ENCODE measurements at regions not wholly inside any gene's neighbourhood (a gene's known extent, or its start where the extent isn't known, plus 50 kb on each side); places are given as distances from the start of the nearest gene placed in this dataset.

DNA sequence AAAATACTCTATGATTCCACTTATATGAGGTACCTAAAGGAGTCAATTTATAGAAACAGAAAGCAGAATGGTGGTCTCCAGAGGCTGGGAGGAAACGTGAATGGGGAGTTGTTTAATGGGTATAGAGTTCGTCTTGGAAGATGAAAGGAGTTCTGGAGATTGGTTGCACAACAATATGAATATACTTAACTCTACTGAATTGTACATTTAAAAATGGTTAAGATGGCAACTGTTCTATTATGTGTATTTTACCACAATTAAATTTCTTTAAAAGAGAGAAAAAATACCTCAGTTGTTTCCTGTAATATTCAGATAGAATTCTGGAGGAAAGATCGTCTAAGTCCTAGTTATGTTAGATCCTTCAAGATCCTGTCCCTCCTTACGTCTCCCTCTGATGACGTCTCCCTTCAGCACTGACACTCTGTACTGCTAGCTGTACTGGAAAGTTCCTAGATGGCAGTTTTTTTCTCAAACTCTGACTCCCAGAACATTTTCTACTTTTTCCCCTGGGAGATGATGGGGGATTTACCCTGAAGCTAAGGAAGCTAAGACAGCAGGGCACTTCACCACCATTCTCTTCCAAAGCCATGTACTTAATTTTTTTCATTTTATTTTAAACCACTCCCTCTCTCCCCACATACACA lies 53.2 kb upstream of the CAV2 start (continued):
- TF ChIP-seq FOXK2 (IDR thresholded peaks at IDR 0.05) = no peak
- no peak for TF ChIP-seq IRF3 (IDR thresholded peaks at IDR 0.05)

DNA sequence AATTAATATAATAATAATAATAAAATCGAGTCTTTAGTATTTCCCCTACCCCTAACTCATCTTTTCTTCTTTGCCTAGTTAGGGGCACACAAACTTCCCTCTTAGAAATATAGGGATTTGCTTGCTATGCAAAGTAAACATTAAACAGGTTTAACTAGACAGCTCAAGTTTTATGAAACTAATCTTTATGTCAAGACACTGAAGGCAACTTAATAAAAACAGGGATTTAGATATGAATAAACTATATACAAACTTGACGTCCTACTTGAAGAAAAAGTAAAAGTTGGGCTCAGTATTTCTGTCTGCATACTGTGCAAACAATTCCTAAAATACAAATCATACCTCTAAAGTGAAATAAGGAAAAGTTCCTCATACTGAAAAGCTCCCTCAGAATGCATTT lies 52.1 kb upstream of the CAV2 start:
- Histone ChIP-seq H3K4me1 (ENCODE audit: control insufficient read depth, insufficient read depth, low read length) (no peaks in the 10 kb centered on the region), H4K20me1 (ENCODE audit: control insufficient read depth, insufficient read depth) (no peaks in the 10 kb centered on the region), H3K27me3 (replicated peaks in 1 of 2; ENCODE audit: control insufficient read depth in 2 of 2, insufficient read depth in 2 of 2, low read length in 1 of 2) (no peaks in the 10 kb centered on the region; a peak in 2 of 4 replicates), H3K79me2 (ENCODE audit: control insufficient read depth, insufficient read depth, low read length) (no peaks in the 10 kb centered on the region), H3K36me3 (ENCODE audit: control insufficient read depth in 2 of 2, insufficient read depth in 2 of 2, low read length in 1 of 2) (no peaks in the 10 kb centered on the region), H2AFZ (ENCODE audit: control insufficient read depth, low read depth, low read length) (no peak overlapping the region), H3K4me3 (no peak overlapping the region), H3K27ac (ENCODE audit: control insufficient read depth, insufficient read depth) (no peak overlapping the region), H3K4me2 (ENCODE audit: control insufficient read depth, insufficient read depth) (no peak overlapping the region), H3K9me3 (replicated peaks; ENCODE audit: control insufficient read depth, insufficient read depth, low read length) (no peaks in the 10 kb centered on the region), H3K9ac (ENCODE audit: control insufficient read depth, insufficient read depth, low read length) (no peak overlapping the region)
- ChIA-PET RAD21 (ENCODE audit: unreplicated experiment) (no interaction called here), POLR2A (no interaction called here), SMC1A (ENCODE audit: uncharacterized antibody, unreplicated experiment) (no interaction called here), CTCF (no interaction called here)
- in situ Hi-C loops (cut with MboI) (no loop called here), intact Hi-C loops (cut with micrococcal nuclease; ENCODE audit: unreplicated experiment) (no loop called here)
- WGBS (ENCODE audit: insufficient coverage, insufficient replicate concordance, low lambda C conversion rate, missing lambda C conversion rate) = 6% methylated on average over 2 of the region's 2 CpGs
- FAIRE-seq = no peak
- no TSS peak for BruUV-seq (replicated peaks)
- TF ChIP-seq SREBF1 (IDR thresholded peaks at IDR 0.05; ENCODE audit: low read length) (no peak), RAD51 (IDR thresholded peaks at IDR 0.05) (no peak), MYC (IDR thresholded peaks at IDR 0.05; ENCODE audit: insufficient read depth, insufficient read length, insufficient replicate concordance, low read length, severe bottlenecking) (no peak), IKZF1 (conservative IDR thresholded peaks at IDR 0.05) (no peak), RAD21 (IDR thresholded peaks at IDR 0.05; ENCODE audit: insufficient read depth, low read depth, low read length) (no peak), BMI1 (IDR thresholded peaks at IDR 0.05; ENCODE audit: borderline replicate concordance) (no peak), KAT2A (conservative IDR thresholded peaks at IDR 0.05; ENCODE audit: control insufficient read depth, low read depth, low read length) (no peak), SRF (IDR thresholded peaks at IDR 0.05; ENCODE audit: low read depth in 2 of 2, low read length in 2 of 2) (no peak), CHD1 (IDR thresholded peaks at IDR 0.05; ENCODE audit: low read depth, low read length) (no peak), ZZZ3 (IDR thresholded peaks at IDR 0.05; ENCODE audit: control insufficient read depth, insufficient read length, low read depth) (no peak)
- TF ChIP-seq, protein P1, sequence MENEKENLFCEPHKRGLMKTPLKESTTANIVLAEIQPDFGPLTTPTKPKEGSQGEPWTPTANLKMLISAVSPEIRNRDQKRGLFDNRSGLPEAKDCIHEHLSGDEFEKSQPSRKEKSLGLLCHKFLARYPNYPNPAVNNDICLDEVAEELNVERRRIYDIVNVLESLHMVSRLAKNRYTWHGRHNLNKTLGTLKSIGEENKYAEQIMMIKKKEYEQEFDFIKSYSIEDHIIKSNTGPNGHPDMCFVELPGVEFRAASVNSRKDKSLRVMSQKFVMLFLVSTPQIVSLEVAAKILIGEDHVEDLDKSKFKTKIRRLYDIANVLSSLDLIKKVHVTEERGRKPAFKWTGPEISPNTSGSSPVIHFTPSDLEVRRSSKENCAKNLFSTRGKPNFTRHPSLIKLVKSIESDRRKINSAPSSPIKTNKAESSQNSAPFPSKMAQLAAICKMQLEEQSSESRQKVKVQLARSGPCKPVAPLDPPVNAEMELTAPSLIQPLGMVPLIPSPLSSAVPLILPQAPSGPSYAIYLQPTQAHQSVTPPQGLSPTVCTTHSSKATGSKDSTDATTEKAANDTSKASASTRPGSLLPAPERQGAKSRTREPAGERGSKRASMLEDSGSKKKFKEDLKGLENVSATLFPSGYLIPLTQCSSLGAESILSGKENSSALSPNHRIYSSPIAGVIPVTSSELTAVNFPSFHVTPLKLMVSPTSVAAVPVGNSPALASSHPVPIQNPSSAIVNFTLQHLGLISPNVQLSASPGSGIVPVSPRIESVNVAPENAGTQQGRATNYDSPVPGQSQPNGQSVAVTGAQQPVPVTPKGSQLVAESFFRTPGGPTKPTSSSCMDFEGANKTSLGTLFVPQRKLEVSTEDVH (IDR thresholded peaks at IDR 0.05; ENCODE audit: low read depth, partially characterized antibody) = no peak
- no peak for ATAC-seq
- no peak for DNase-seq (ENCODE audit: low read depth, low spot score)
